ENCODE measurements at regions not wholly inside any gene's neighbourhood (a gene's known extent, or its start where the extent isn't known, plus 50 kb on each side); places are given as distances from the start of the nearest gene placed in this dataset.
"Not testable (repeated sequence)": the region's sequence is repeated elsewhere in the genome, so short reads cannot be mapped to it uniquely, and the experiment has no call there.

DNA sequence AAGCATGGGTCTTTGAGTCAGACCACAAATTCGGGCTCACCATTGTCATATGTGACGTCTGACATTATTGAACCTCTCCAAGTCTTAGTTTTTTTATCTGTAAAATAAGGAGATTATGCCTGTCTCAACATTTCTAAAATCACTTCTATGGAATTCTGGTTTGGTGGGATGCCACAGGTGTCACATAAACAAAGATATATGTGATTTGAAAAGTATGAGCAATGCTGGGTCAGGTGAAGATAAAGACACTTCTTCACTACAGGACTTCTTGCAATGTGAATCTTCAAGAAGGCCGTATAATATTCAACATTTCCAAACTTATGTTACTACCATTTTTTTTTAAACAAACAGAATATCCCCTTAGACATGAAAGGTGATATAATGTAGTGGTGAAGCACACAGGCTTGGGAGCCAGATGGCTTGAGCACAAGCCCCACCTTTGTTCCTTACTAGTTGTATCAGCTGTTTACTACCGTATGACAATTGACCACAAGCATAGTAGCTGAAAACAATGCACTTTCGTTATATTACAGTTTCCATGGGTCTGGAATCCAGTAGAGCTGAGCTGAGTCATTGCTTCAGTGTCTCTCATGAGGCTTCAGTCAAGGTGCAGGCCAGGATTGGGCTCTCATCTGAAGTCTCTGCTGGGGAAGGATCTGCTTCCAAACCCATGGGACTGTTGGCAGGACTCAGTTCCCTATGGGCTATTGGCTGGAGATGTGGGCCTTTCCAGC lies 87.7 kb downstream of the UTP18 start:
- DNase-seq (ENCODE audit: low read depth in 2 of 2) = no peak

DNA sequence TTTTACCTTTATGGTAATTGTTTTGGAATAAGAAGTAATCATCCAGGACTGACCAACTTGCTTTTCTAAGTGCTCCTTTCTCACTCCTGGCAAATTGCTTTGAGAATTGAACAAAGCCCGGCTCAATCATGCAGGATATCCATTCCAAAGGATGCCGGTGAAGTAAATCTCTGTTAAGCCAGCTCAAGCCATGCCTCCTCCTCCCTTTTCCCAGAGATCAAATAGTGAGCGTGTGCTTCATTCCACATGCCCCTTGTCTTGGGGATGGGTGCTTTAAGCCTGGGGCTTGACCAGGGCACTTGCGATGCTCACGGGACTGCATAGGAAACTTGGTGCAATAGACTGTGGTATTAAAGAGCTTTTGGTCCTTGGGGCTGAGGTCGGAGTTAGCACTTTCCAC lies 90.7 kb downstream of the UTP18 start:
- no peak for DNase-seq (ENCODE audit: low read depth in 2 of 2)

DNA sequence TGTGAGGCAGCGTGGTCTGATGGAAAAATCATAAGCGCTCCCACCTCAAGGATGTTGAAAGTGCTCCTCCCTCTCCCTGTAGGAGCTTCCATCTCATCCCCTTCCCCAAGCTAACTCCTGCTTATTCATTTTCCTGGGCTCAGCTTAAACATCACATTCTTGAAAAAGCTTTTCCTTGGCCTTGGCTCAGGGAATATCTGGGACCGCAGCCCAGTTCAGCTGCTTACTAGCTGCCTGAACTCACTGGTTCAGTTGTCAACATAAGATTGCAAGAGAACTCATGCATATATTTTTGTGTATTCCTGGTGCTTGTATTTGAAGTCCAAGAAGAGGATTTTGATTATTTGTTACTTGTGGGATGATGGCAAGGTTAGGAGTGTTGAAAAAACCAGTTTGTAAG lies 91.5 kb downstream of the UTP18 start:
- DNase-seq (ENCODE audit: low read depth in 2 of 2) = no peak

DNA sequence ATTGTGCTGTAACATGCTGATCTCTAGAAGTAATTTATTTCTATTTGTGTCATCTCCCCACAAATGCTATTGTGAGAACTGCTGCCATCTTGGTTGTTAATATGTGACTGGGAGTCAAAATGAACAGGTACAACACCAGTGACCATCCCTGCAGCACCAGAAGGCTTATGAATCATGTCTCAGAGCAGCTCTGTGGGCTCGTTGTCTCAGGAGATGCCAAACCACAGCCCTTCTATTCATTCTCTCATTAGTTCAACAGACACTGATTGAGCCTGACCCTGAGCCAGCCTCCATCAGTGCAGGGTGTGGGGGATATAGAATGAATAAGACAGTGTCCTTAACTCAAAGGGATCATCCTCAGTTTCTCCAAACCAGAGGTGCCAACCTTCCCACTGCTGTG lies 92.5 kb downstream of the UTP18 start:
- no peak for DNase-seq (ENCODE audit: low read depth in 2 of 2)

DNA sequence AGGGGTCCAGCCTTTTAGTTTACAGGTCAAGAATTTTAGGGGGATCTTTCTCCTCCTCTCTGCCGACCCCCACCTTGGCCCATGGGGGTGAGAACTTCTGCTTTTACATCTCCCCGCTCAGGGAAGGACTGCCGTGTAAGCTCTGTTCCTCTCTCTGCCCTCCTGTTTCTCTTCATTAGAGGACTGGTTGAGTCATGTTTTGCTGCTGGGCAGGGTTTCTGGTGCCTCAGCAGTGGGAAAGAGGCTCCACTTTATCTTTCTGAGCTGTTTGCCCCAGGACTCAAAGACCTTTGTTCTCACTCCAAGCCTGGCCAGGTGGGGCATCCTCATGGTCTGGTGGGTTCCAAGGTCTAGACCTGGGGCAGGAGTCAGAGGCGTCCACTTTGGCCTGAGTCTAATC lies 93.0 kb downstream of the UTP18 start:
- DNase-seq (ENCODE audit: low read depth in 2 of 2) = no peak

GRCh38 chr17:51354936-51355335 lies 94.6 kb downstream of the UTP18 start:
- no peak for DNase-seq (ENCODE audit: low read depth in 2 of 2)

- DNase-seq (ENCODE audit: low read depth in 2 of 2) = no peak
Measured at GRCh38 chr17:51355441-51356410, 95.4 kb downstream of the UTP18 start.

- no peak for DNase-seq (ENCODE audit: low read depth in 2 of 2)
Measured at GRCh38 chr17:51359055-51359454, 98.7 kb downstream of the UTP18 start.

GRCh38 chr17:51362811-51363585 lies 102.7 kb downstream of the UTP18 start:
- DNase-seq (ENCODE audit: low read depth in 2 of 2) = no peak

DNA sequence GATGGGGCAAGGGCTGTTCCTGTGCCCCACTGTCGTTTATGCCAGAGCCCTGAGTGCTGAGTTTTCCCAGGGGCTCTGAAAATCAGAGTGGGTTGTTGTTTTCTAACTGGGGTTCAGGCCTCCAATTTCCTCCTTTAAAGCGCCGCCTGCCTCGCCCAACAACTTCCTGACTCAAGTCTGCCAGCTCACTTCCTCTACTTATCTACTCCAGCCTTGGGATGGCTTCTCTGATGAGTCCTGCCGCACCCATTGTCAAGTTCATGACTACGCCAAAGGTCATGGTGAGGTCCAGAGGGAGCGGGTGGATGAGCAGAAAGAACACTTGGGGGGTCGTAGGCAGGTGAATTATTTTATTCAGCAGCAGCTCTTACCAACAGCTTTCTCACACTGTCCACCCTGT lies 104.7 kb downstream of the UTP18 start:
- no peak for DNase-seq (ENCODE audit: low read depth in 2 of 2)

DNA sequence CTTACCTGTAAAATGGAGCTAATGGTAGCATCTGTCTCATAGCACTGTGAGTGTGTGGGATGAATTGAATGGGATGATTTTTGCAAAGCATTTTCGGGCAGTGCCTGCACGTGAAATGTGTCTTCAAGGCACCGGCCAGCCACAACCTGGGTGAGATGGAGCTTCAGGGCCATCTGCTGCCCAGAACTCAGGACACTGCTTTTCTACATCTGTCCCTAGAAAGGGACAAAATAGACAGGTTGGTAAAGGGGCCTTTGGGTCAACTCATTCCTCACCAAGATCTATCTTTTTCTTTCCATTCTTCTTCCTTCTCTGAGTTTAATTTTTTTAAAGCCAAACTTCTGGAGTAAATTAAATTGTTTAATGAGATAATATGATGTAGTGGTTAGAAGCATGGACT lies 106.5 kb downstream of the UTP18 start:
- DNase-seq (ENCODE audit: low read depth in 2 of 2) = no peak

- not testable (repeated sequence) for DNase-seq (ENCODE audit: low read depth in 2 of 2)
Measured at GRCh38 chr17:51367836-51368235, 107.5 kb downstream of the UTP18 start.

- DNase-seq (ENCODE audit: low read depth in 2 of 2) = peak in 1 of 2 donors; percentile 30
Measured at GRCh38 chr17:51371732-51372151, 111.4 kb downstream of the UTP18 start.

DNA sequence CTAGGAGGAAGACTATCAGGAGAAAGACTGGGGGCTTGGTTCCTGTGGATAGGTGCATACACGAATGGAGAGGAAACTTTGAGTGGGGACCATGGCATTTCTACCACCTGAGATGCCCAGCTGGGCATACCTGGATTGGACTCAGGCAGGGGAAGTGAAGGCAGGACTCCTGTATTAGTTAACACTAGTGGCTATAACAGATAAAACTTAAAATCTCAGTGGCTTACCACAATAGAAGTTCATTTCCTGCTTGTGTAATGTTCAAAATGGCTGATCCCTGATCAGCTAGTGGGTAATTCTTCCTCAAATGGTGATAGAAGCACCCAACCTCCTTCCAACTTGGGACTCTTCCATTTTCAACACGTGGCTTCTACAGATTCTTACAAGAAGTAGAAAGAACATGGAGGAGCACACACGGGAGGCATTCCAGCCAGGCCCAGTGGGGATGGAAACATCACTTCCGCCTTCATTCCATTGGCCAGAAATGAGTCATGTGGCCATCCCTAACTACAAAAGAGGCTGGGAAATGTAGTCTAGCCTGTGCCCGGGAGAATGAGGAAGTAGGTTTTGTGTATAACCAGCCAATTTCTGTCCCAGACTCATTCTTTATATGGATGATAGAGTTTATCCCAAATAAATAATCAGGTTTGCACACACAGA lies 112.1 kb downstream of the UTP18 start:
- peak in 1 of 2 donors; percentile 3 for DNase-seq (ENCODE audit: low read depth in 2 of 2)

DNA sequence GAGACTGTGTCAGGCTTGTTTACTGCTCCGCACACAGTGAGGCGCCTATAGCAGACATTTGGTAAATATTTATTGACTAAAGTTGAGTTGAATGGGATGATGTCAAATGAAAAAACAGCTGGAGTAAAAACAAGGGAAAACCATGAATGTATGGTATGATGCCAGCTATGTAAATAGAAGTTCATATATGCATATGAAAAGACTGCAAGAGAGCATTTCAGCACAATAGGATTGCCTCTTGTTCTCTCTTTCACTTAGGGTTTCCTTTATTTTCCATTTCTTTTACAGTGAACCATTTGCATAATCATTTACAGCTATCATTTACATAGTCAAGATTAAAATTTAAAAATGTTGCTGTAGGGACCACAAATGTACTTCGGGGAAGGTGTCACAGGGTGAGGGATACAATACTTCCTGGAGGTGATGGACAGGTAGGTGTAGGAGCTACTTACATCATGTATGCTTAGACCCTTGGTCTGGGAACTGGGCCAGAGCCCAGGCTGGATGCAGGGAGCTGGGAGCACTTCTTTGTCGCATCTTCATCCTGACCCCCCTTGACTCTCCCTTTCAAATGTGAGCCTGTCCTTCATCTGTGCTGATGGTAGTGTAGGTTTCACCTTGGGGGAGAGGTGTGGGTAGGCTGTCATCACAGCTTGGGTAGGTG lies 113.3 kb downstream of the UTP18 start:
- no peak for DNase-seq (ENCODE audit: low read depth in 2 of 2)

- DNase-seq (ENCODE audit: low read depth in 2 of 2) = no peak
Measured at GRCh38 chr17:51374209-51374608, 113.9 kb downstream of the UTP18 start.

DNA sequence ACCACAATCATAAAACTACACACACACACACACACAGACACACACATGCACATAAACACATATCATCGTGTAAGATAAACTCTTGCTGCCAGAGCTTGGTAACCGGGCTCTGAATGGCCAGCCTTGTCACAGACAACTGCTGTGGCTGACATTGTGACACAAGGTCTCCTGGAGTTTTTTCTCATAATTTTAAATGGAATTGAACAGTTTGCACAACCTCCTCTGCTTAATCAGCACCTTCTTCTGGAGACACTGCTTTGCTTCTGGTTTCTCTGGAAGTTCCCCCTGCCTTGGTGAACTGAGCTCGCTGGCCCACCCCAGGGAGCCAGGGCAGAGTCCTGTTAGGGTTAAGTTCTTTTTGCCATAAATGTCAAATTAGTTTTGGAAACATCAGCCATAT lies 115.4 kb downstream of the UTP18 start:
- DNase-seq (ENCODE audit: low read depth in 2 of 2) = no peak

DNA sequence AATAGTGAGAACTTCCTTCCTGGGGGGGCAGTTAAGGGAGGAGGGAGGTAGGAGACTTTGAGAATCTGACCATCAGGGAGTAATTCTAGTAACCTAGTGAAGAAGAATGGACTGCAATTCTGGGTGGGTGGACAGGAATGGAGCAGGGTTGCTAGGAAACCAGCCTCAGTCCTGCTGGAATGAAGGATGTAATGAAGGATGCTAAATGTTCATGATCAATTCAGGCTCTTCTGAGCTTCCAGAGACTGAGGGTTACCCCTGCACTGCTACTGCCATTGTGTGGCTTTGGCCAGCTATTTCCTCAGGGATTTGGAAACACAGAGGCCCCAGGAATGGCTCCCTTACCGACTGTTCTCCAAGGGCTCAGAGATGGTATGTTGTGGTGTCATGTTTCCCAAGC lies 116.4 kb downstream of the UTP18 start:
- no peak for DNase-seq (ENCODE audit: low read depth in 2 of 2)

- DNase-seq (ENCODE audit: low read depth in 2 of 2) = no peak
Measured at GRCh38 chr17:51381262-51381661, 120.9 kb downstream of the UTP18 start.

DNA sequence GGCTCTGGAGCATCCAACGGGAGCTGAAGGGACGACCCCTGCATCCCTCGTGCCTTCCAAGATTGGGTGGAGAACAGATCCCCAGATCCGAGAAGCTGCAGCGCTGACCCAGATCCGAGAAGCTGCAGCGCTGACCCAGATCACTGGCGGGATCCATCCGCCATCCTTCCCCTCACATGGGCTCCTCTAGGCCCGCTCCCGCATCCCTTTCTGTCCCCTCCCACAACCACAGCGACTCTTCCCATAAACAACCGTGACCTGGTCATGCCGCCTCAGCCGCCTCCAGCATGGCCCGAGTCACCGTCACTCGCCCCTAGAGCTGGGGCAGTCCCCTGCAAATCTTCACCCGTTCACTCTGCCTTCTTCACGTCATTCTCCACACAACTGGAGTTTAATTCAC lies 124.9 kb downstream of the UTP18 start:
- DNase-seq (ENCODE audit: low read depth in 2 of 2) = no peak

- DNase-seq (ENCODE audit: low read depth in 2 of 2) = no peak
Measured at GRCh38 chr17:51387582-51387981, 127.2 kb downstream of the UTP18 start.
